Prostate gland (tissue), 2 donors: ENCODE measurements at regions not wholly inside any gene's neighbourhood (a gene's known extent, or its start where the extent isn't known, plus 50 kb on each side); places are given as distances from the start of the nearest gene placed in this dataset.

Experiments used
- DNase-seq: peaks from one replicate; pipeline ENCODE4 v3.0.0-alpha.2; 2019; ENCODE audit warnings: low spot score
- H3K27ac ChIP-seq, 2 donors: fragments of 200-600 bp; sonication (generic); 2 replicates each; pipeline ENCODE4 v1.5.1; 2017 to 2019
- H3K27me3 ChIP-seq: fragments of 200-600 bp; sonication (generic); replicated peaks from 2 replicates; pipeline ENCODE4 v1.5.1; 2019; ENCODE audit not compliant: insufficient read depth
- H3K36me3 ChIP-seq, 2 donors: fragments of 200-600 bp; sonication (generic); 1 replicate in 1 of 2; 2 replicates in 1 of 2; pipeline versions ENCODE4 v1.5.1 to v1.8.1; 2017 to 2019
- H3K4me1 ChIP-seq: fragments of 200-600 bp; sonication (generic); replicated peaks from 2 replicates; pipeline ENCODE4 v1.5.1; 2019
- H3K4me3 ChIP-seq, 2 donors: fragments of 200-600 bp; sonication (generic); 2 replicates each; pipeline ENCODE4 v1.5.1; 2017 to 2019
- H3K9me3 ChIP-seq: fragments of 200-600 bp; sonication (generic); 2 replicates; pipeline ENCODE4 v1.5.1; 2017
- POLR2A ChIP-seq: fragments of 450-650 bp; IDR thresholded peaks from one replicate; pipeline ENCODE4 v1.6.1; 2016; ENCODE audit warnings: antibody characterized with exemption, mild to moderate bottlenecking
- POLR2AphosphoS5 ChIP-seq: sonication (generic); formaldehyde crosslinking; IDR thresholded peaks from one replicate; pipeline ENCODE4 v1.6.1; 2017; ENCODE audit warnings: antibody characterized with exemption
- WGBS: methylation state at CpG from one replicate; pipeline ENCODE4 v1.1.5; 2018; 5-methylcytosine and 5-hydroxymethylcytosine counted together
- intact Hi-C: fragments of 100-400 bp; cut with DNase I; formaldehyde crosslinking; loops from one replicate; pipeline ENCODE4 v1.14.2; 2022
- TF ChIP-seq, protein P1 (sequence below), 4 experiments: fragments of 200-600 bp in 2 of 4; fragments of 450-650 bp in 2 of 4; sonication (generic) in 2 of 4; IDR thresholded peaks; 1 replicate in 3 of 4; 2 replicates in 1 of 4; pipeline ENCODE4 v1.5.1; 2016 to 2019; ENCODE audit warnings: antibody characterized with exemption in 4 of 4, mild to moderate bottlenecking in 2 of 4, moderate library complexity in 2 of 4

DNA sequence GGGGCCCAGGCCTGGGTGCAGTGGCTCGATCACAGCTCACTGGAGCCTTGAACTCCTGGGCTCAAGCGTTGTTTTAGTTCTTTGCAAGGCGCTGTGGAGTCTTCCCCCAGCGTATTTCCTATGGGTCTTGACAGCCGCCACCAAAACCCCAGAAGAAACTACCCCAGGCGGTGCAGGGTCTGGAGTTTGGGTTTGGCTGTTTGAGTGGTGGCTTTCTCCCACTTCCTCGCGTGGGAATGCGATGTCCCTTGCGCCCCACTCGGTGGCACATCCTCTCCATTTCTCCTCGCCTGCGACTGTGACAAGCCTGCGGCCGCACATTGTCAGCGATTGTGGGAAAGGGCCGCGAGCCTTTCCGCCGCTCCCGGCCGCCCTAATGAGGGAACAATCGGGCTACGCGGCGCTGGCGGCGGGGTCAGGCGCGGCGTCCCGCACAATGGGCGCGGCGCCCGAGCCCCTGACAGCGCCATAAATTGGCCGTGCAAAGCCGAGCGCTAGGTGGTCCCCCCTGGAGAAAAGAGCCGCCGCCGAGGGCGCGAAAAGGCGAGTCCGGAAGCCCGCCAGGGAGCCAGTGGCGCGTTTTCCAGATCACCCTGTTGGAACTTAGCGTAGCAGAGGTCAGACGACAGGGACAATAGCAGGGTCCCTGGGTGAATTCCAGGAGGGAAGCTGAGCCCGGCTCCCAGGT is 194.9 kb upstream of the POU3F3 start:
- H3K9me3 ChIP-seq = no peaks in the 10 kb centered on the region
- TF ChIP-seq, protein P1, sequence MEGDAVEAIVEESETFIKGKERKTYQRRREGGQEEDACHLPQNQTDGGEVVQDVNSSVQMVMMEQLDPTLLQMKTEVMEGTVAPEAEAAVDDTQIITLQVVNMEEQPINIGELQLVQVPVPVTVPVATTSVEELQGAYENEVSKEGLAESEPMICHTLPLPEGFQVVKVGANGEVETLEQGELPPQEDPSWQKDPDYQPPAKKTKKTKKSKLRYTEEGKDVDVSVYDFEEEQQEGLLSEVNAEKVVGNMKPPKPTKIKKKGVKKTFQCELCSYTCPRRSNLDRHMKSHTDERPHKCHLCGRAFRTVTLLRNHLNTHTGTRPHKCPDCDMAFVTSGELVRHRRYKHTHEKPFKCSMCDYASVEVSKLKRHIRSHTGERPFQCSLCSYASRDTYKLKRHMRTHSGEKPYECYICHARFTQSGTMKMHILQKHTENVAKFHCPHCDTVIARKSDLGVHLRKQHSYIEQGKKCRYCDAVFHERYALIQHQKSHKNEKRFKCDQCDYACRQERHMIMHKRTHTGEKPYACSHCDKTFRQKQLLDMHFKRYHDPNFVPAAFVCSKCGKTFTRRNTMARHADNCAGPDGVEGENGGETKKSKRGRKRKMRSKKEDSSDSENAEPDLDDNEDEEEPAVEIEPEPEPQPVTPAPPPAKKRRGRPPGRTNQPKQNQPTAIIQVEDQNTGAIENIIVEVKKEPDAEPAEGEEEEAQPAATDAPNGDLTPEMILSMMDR (IDR thresholded peaks at IDR 0.05) = no peak
- no peak for TF ChIP-seq POLR2A
- TF ChIP-seq POLR2AphosphoS5 = no peak
- H3K4me3 ChIP-seq = no peak overlapping the region

GRCh38 chr2:104660991-104661390 is 192.9 kb upstream of the POU3F3 start:
- Histone ChIP-seq H3K9me3 (no peaks in the 10 kb centered on the region), H3K27ac (no peak overlapping the region), H3K4me1 (no peaks in the 10 kb centered on the region), H3K36me3 (no peaks in the 10 kb centered on the region), H3K27me3 (peaks cover 2% of the 10 kb centered on the region), H3K4me3 (no peak overlapping the region)
- intact Hi-C loops = no loop called here
- 78% methylated on average over 5 of the region's 5 CpGs for WGBS
- DNase-seq = no peak
- no peak for TF ChIP-seq POLR2AphosphoS5
- TF ChIP-seq, protein P1 (IDR thresholded peaks at IDR 0.05) = no peak
- TF ChIP-seq POLR2A = no peak

More for the DNA sequence above, 194.9 kb upstream of the POU3F3 start:
- intact Hi-C loops = no loop called here
- no peak overlapping the region for H3K27ac ChIP-seq
- no peaks in the 10 kb centered on the region for H3K36me3 ChIP-seq
- 28% methylated on average over 53 of the region's 53 CpGs for WGBS
- no peaks in the 10 kb centered on the region for H3K4me1 ChIP-seq
- peaks cover 2% of the 10 kb centered on the region for H3K27me3 ChIP-seq
- DNase-seq = no peak

DNA sequence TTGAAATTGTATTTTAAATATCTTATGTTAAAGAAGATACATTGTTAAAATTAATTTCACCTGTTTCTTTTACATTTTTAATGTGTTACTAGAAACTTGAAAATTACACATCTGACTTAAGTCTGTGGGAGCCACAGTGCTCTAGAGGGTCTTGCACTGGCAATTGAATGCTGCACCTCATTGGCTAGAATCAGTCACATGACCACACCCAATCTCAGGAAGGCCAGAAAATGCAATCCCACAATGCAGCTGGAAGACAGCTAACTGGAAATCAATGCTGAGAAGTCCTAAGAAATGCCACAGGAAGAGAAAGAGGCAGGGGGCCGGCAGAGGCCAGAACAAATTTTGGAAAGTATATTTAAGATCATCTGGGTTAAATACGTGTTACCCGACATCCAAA is 189.2 kb upstream of the POU3F3 start:
- no peak overlapping the region for H3K4me3 ChIP-seq
- 94% methylated on average over 3 of the region's 3 CpGs for WGBS
- intact Hi-C loops = no loop called here
- TF ChIP-seq POLR2A (no peak), POLR2AphosphoS5 (no peak)
- TF ChIP-seq, protein P1 (IDR thresholded peaks at IDR 0.05) = no peak
- H3K9me3 ChIP-seq = no peaks in the 10 kb centered on the region
- H3K4me1 ChIP-seq = no peaks in the 10 kb centered on the region
- no peak for DNase-seq
- no peaks in the 10 kb centered on the region for H3K27me3 ChIP-seq
- H3K27ac ChIP-seq = no peak overlapping the region
- H3K36me3 ChIP-seq = no peaks in the 10 kb centered on the region

DNA sequence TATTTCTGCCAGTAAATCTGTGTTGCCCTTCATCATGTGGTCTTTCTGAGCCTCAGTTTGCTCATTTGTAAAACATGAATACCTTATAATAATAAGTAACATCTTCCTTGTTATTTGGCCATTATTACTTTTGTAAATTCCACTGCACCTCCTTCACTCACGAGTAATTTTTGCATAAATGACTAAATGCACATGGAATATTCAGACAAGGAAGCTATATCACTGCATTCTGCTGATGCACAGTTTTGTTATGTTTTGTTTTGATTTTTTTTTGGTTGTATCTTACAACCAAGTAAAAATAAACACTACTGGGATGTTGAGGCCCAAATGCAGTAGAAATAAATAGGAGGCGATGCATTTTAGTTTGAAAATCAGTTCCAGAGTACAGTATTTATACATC is 185.3 kb upstream of the POU3F3 start:
- Histone ChIP-seq H3K9me3 (no peaks in the 10 kb centered on the region), H3K27me3 (no peaks in the 10 kb centered on the region), H3K36me3 (no peaks in the 10 kb centered on the region), H3K4me3 (no peak overlapping the region), H3K27ac (no peak overlapping the region), H3K4me1 (no peaks in the 10 kb centered on the region)
- intact Hi-C loops = no loop called here
- no peak for TF ChIP-seq POLR2A
- TF ChIP-seq, protein P1 (IDR thresholded peaks at IDR 0.05) = no peak
- no peak for TF ChIP-seq POLR2AphosphoS5
- no peak for DNase-seq
- WGBS = 93% methylated on average over 2 of the region's 2 CpGs

DNA sequence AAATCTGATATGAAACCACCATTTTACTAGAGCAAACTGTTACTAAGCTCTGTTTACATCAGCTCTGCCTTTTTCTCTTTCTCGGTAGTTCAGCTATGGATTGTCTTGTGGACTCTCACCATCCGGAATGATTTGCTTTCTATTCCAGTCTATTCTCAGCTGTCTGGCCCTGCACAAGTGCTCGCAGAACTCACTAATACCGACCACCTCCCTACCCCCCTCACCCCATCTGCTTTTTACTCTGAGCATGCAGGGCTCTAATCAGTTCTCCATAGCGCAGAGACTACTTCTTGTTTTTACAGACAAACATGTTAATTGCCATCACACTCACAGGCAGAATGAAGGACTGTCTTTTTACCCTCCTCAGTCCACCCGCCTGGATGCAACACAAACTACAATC is 180.7 kb upstream of the POU3F3 start:
- H3K27ac ChIP-seq = no peak overlapping the region
- no peaks in the 10 kb centered on the region for H3K9me3 ChIP-seq
- H3K4me3 ChIP-seq = no peak overlapping the region
- no peaks in the 10 kb centered on the region for H3K27me3 ChIP-seq
- no peaks in the 10 kb centered on the region for H3K36me3 ChIP-seq
- 41% methylated on average over 6 of the region's 6 CpGs for WGBS
- intact Hi-C loops = no loop called here
- no peaks in the 10 kb centered on the region for H3K4me1 ChIP-seq
- TF ChIP-seq, protein P1 (IDR thresholded peaks at IDR 0.05) = no peak
- no peak for TF ChIP-seq POLR2AphosphoS5
- TF ChIP-seq POLR2A = no peak
- no peak for DNase-seq
